Spleen (tissue), 11 donors: ENCODE measurements at regions not wholly inside any gene's neighbourhood (a gene's known extent, or its start where the extent isn't known, plus 50 kb on each side); places are given as distances from the start of the nearest gene placed in this dataset.

Experiments
- DNase-seq: peaks from one replicate; pipeline ENCODE4 v3.0.0-alpha.2; 2020
- H3K27ac ChIP-seq, 8 donors: fragments of 200-600 bp; sonication (generic) in 7 of 8; 1 replicate in 4 of 8; 2 replicates in 4 of 8; pipeline versions ENCODE4 v1.5.0 to v1.8.0; 2016 to 2021; ENCODE audit warnings: inconsistent platforms in 4 of 8, mild to moderate bottlenecking in 4 of 8, moderate library complexity in 1 of 8
- H3K27me3 ChIP-seq, 7 donors: fragments of 200-600 bp; sonication (generic) in 6 of 7; replicated peaks in 1 of 7; 1 replicate in 4 of 7; 2 replicates in 3 of 7; pipeline versions ENCODE4 v1.5.0 to v1.8.0; 2016 to 2021; ENCODE audit warnings: inconsistent platforms in 3 of 7, mild to moderate bottlenecking in 1 of 7
- H3K36me3 ChIP-seq, 6 donors: fragments of 200-600 bp; sonication (generic) in 5 of 6; 1 replicate in 4 of 6; 2 replicates in 2 of 6; pipeline versions ENCODE4 v1.5.0 to v1.8.0; 2016 to 2021; ENCODE audit warnings: inconsistent platforms in 2 of 6
- H3K4me1 ChIP-seq, 6 donors: fragments of 200-600 bp; sonication (generic) in 5 of 6; 1 replicate in 3 of 6; 2 replicates in 3 of 6; pipeline versions ENCODE4 v1.5.0 to v1.8.0; 2016 to 2021; ENCODE audit warnings: inconsistent platforms in 3 of 6
- H3K4me3 ChIP-seq, 8 donors: fragments of 200-600 bp; sonication (generic) in 7 of 8; 1 replicate in 4 of 8; 2 replicates in 4 of 8; pipeline versions ENCODE4 v1.5.0 to v1.8.0; 2016 to 2021; ENCODE audit warnings: inconsistent platforms in 4 of 8, mild to moderate bottlenecking in 4 of 8, moderate library complexity in 2 of 8
- H3K9me3 ChIP-seq, 8 donors: fragments of 200-600 bp; sonication (generic) in 7 of 8; 1 replicate in 4 of 8; 2 replicates in 4 of 8; pipeline versions ENCODE4 v1.5.0 to v1.8.0; 2016 to 2021; ENCODE audit warnings: inconsistent platforms in 4 of 8
- POLR2A ChIP-seq, 3 donors: fragments of 450-650 bp; IDR thresholded peaks; one replicate each; pipeline ENCODE4 v1.5.1; 2017; ENCODE audit warnings: antibody characterized with exemption in 3 of 3, mild to moderate bottlenecking in 1 of 3
- POLR2AphosphoS5 ChIP-seq, 3 donors: sonication (generic); formaldehyde crosslinking; IDR thresholded peaks; one replicate each; pipeline ENCODE4 v1.5.1; 2017; ENCODE audit warnings: antibody characterized with exemption in 3 of 3
- WGBS, 5 donors: extraction: QIAGEN DNeasy Blood & Tissue Kit in 3 of 5; methylation state at CpG; one replicate each; pipeline versions ENCODE4 v1.1.5 to v1.1.7; 2013 to 2018; 5-methylcytosine and 5-hydroxymethylcytosine counted together
- intact Hi-C: fragments of 100-400 bp; cut with DNase I; formaldehyde crosslinking; loops from one replicate; pipeline ENCODE4 v1.15.0; 2023; ENCODE audit warnings: low total_unique reads
- TF ChIP-seq, protein P1 (sequence below), 11 experiments: fragments of 200-600 bp in 7 of 11; fragments of 450-650 bp in 4 of 11; sonication (generic) in 4 of 11; IDR thresholded peaks in 8 of 11; conservative IDR thresholded peaks in 3 of 11; 1 replicate in 7 of 11; 2 replicates in 4 of 11; pipeline versions ENCODE4 v1.4.0 to v1.8.0; 2016 to 2021; ENCODE audit warnings: antibody characterized with exemption in 11 of 11, inconsistent platforms in 4 of 11, mild to moderate bottlenecking in 1 of 11
- donor health status: healthy with polysubstance abuse.
- donor health status: DM: no; HTN: no; CAD: no; lungs with moderate emphysema.
- donor health status: DM: no; HTN: no; CAD: no.
- donor health status: Bipolar disorder and iron deficiency.
- donor health status: healthy.
- donor health status: DM: no; HTN: no; CAD: no.
- donor health status: DM: yes; HTN: yes; CAD: no.

DNA sequence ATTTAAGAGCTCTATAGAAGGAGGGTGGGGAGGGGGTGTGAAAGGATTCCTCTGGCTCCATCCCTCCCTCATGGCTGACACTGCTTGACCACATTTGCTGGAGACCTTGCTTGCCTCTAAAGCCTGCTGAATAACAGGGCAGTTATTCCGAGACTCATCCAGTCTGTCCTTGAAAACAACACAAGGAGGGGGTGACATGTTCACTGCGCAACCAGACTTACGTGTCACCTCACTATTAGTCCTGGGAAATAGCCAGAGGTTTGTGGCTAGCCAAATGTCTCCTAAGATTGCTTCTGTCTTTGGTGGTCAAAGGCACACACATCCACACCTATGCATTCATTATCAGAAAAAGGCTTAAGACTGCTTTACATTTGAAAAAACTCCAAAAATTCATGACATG is 256.2 kb upstream of the SKOR2 start:
- H3K4me1 ChIP-seq = no peaks in the 10 kb centered on the region
- no peak overlapping the region for H3K4me3 ChIP-seq
- DNase-seq = no peak
- H3K9me3 ChIP-seq = no peaks in the 10 kb centered on the region
- H3K27ac ChIP-seq = no peak overlapping the region
- no peaks in the 10 kb centered on the region for H3K27me3 ChIP-seq
- no peaks in the 10 kb centered on the region for H3K36me3 ChIP-seq
- WGBS, 5 donors = 86 to 97% (median 90%) methylated on average over 3 of the region's 3 CpGs
- intact Hi-C loops = no loop called here
- TF ChIP-seq POLR2AphosphoS5 (IDR thresholded peaks at IDR 0.05) (no peak), POLR2A (IDR thresholded peaks at IDR 0.05) (no peak)
- TF ChIP-seq, protein P1, sequence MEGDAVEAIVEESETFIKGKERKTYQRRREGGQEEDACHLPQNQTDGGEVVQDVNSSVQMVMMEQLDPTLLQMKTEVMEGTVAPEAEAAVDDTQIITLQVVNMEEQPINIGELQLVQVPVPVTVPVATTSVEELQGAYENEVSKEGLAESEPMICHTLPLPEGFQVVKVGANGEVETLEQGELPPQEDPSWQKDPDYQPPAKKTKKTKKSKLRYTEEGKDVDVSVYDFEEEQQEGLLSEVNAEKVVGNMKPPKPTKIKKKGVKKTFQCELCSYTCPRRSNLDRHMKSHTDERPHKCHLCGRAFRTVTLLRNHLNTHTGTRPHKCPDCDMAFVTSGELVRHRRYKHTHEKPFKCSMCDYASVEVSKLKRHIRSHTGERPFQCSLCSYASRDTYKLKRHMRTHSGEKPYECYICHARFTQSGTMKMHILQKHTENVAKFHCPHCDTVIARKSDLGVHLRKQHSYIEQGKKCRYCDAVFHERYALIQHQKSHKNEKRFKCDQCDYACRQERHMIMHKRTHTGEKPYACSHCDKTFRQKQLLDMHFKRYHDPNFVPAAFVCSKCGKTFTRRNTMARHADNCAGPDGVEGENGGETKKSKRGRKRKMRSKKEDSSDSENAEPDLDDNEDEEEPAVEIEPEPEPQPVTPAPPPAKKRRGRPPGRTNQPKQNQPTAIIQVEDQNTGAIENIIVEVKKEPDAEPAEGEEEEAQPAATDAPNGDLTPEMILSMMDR (IDR thresholded peaks at IDR 0.05 in 8 of 11, conservative IDR thresholded peaks at IDR 0.05 in 3 of 11) = no peak

DNA sequence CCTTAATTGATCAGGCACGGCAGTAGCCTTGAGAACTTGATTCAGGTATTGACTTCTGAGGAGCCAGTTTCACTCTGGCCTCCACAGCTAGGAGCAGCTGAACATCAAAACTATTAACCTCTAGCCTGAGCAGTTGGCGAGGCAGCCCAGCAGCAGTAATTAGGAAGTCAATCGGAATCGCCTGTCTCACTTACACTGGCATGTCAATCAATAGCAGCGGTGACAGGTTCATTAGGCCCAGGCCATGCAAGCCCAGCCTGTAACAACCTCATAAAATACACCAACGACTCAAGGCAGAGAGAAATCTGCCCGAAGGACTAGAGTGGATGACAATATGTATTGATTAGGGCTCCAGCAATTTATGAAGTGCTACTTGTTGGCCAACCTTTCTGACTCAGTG is 255.4 kb upstream of the SKOR2 start:
- H3K4me1 ChIP-seq = no peaks in the 10 kb centered on the region
- DNase-seq = no peak
- no peak overlapping the region for H3K4me3 ChIP-seq
- WGBS, 5 donors = 57 to 69% (median 63%) methylated on average over 7 of the region's 7 CpGs
- H3K9me3 ChIP-seq = no peaks in the 10 kb centered on the region
- H3K27me3 ChIP-seq = no peaks in the 10 kb centered on the region
- H3K36me3 ChIP-seq = no peaks in the 10 kb centered on the region
- TF ChIP-seq, protein P1 (IDR thresholded peaks at IDR 0.05 in 8 of 11, conservative IDR thresholded peaks at IDR 0.05 in 3 of 11) = no peak
- TF ChIP-seq POLR2A (IDR thresholded peaks at IDR 0.05) = no peak
- TF ChIP-seq POLR2AphosphoS5 (IDR thresholded peaks at IDR 0.05) = no peak
- intact Hi-C loops = no loop called here
- H3K27ac ChIP-seq = no peak overlapping the region

DNA sequence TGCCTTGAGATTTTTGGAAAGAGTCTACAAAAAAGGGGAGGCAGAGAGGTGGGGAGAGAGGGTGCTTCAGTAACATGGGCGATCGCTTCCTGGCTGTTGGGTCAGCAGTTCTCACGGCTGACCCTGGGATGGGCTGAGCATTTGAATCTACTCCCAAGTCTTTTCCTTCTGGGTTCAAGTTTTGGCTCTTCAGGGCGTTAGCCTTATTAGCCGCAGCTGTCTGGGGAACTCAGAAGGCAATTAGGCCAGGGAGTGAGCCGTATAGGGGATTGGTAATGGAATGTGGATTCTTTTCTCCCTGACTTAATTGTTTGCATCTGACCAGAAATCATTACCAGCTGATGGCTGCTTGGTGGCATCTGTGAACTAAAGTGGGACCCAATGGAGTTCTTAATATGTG is 250.5 kb upstream of the SKOR2 start:
- DNase-seq = no peak
- intact Hi-C loops = no loop called here
- TF ChIP-seq POLR2A (IDR thresholded peaks at IDR 0.05) = no peak
- TF ChIP-seq, protein P1 (IDR thresholded peaks at IDR 0.05 in 8 of 11, conservative IDR thresholded peaks at IDR 0.05 in 3 of 11) = no peak
- Histone ChIP-seq H3K36me3 (no peaks in the 10 kb centered on the region), H3K9me3 (no peaks in the 10 kb centered on the region), H3K4me3 (no peak overlapping the region), H3K27me3 (peaks cover 0 to 7% (median 0%) of the 10 kb centered on the region in 7 donors), H3K27ac (no peak overlapping the region), H3K4me1 (no peaks in the 10 kb centered on the region)
- 68 to 86% (median 75%) methylated on average over 6 of the region's 6 CpGs for WGBS, 5 donors

DNA sequence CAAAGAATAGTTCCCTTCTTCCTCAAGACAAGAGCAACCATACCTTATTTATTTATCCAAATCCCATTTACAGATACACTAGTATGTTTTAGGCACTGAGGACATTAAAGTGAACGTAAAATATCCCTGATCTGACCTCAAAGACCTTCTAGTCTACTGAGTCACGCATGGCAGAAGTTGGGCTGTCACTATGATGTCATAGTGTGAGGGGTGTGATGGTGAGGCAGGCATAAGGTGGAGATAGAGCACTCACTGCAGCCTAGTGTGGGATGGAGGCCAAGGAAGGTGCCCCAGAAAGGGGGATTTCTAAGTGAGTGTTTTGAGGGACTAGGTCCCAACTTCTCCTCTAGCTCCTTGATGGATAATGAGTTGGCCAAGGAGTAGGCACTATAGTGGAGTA is 249.5 kb upstream of the SKOR2 start:
- no peaks in the 10 kb centered on the region for H3K36me3 ChIP-seq
- TF ChIP-seq, protein P1 (IDR thresholded peaks at IDR 0.05 in 8 of 11, conservative IDR thresholded peaks at IDR 0.05 in 3 of 11) = no peak
- TF ChIP-seq POLR2A (IDR thresholded peaks at IDR 0.05) (no peak), POLR2AphosphoS5 (IDR thresholded peaks at IDR 0.05) (no peak)

More for the DNA sequence above, 249.5 kb upstream of the SKOR2 start:
- no peak for DNase-seq
- Histone ChIP-seq H3K27ac (no peak overlapping the region), H3K4me1 (no peaks in the 10 kb centered on the region), H3K9me3 (no peaks in the 10 kb centered on the region), H3K4me3 (no peak overlapping the region), H3K27me3 (peaks cover 0 to 7% (median 0%) of the 10 kb centered on the region in 7 donors)
- intact Hi-C loops = no loop called here
- WGBS, 5 donors = 41 to 84% (median 71%) methylated on average over 2 of the region's 2 CpGs
